Ascending aorta (tissue), 2 donors: ENCODE measurements at regions not wholly inside any gene's neighbourhood (a gene's known extent, or its start where the extent isn't known, plus 50 kb on each side); places are given as distances from the start of the nearest gene placed in this dataset.

ENCODE experiments used
- DNase-seq, 2 donors: peaks; one replicate each; pipeline ENCODE4 v3.0.0-alpha.2; 2019; ENCODE audit warnings: low spot score in 2 of 2
- H3K27ac ChIP-seq, 2 donors: fragments of 200-600 bp; sonication (generic); one replicate each; pipeline ENCODE4 v1.5.1; 2016 to 2017; ENCODE audit warnings: mild to moderate bottlenecking in 1 of 2
- H3K27me3 ChIP-seq: fragments of 200-600 bp; sonication (generic); one replicate; pipeline ENCODE4 v1.5.1; 2017
- H3K36me3 ChIP-seq, 2 donors: fragments of 200-600 bp; sonication (generic); one replicate each; pipeline ENCODE4 v1.5.1; 2016
- H3K4me1 ChIP-seq, 2 donors: fragments of 200-600 bp; sonication (generic); one replicate each; pipeline ENCODE4 v1.5.1; 2016 to 2017; ENCODE audit warnings: mild to moderate bottlenecking in 1 of 2
- H3K4me3 ChIP-seq, 2 donors: fragments of 200-600 bp; sonication (generic); one replicate each; pipeline ENCODE4 v1.5.1; 2016 to 2017; ENCODE audit warnings: mild to moderate bottlenecking in 1 of 2
- H3K9me3 ChIP-seq, 2 donors: fragments of 200-600 bp; sonication (generic); one replicate each; pipeline ENCODE4 v1.5.1; 2016
- CTCF ChIP-seq, 3 experiments: fragments of 200-600 bp in 2 of 3; fragments of 450-650 bp in 1 of 3; sonication (generic) in 2 of 3; IDR thresholded peaks; one replicate each; pipeline ENCODE4 v1.5.1; 2016 to 2019; ENCODE audit warnings: antibody characterized with exemption in 3 of 3, mild to moderate bottlenecking in 1 of 3, moderate library complexity in 1 of 3
- intact Hi-C: fragments of 100-400 bp; cut with DNase I; formaldehyde crosslinking; loops from one replicate; pipeline ENCODE4 v1.15.1; 2023

- Histone ChIP-seq H3K36me3 (no peaks in the 10 kb centered on the region), H3K4me1 (no peaks in the 10 kb centered on the region), H3K9me3 (no peaks in the 10 kb centered on the region), H3K27ac (no peak overlapping the region), H3K4me3 (no peak overlapping the region), H3K27me3 (no peaks in the 10 kb centered on the region)
- no peak for TF ChIP-seq CTCF (IDR thresholded peaks at IDR 0.05)
- DNase-seq = no peak
- intact Hi-C loops = no loop called here
These were observed 1141.6 kb downstream of the KCNT2 start for GRCh38 chr1:195466639-195467038.

GRCh38 chr1:195462646-195463045 lies 1145.6 kb downstream of the KCNT2 start:
- intact Hi-C loops = no loop called here
- Histone ChIP-seq H3K27me3 (no peaks in the 10 kb centered on the region), H3K27ac (no peak overlapping the region), H3K36me3 (no peaks in the 10 kb centered on the region), H3K4me3 (no peak overlapping the region), H3K4me1 (no peaks in the 10 kb centered on the region), H3K9me3 (no peaks in the 10 kb centered on the region)
- DNase-seq = no peak
- no peak for TF ChIP-seq CTCF (IDR thresholded peaks at IDR 0.05)

GRCh38 chr1:195462152-195462551 lies 1146.1 kb downstream of the KCNT2 start:
- intact Hi-C loops = no loop called here
- Histone ChIP-seq H3K27ac (no peak overlapping the region), H3K4me3 (no peak overlapping the region), H3K36me3 (no peaks in the 10 kb centered on the region), H3K9me3 (no peaks in the 10 kb centered on the region), H3K27me3 (no peaks in the 10 kb centered on the region), H3K4me1 (no peaks in the 10 kb centered on the region)
- TF ChIP-seq CTCF (IDR thresholded peaks at IDR 0.05) = no peak
- DNase-seq = no peak

- Histone ChIP-seq H3K27ac (no peak overlapping the region), H3K9me3 (no peaks in the 10 kb centered on the region), H3K36me3 (no peaks in the 10 kb centered on the region), H3K4me3 (no peak overlapping the region), H3K4me1 (no peaks in the 10 kb centered on the region), H3K27me3 (no peaks in the 10 kb centered on the region)
- intact Hi-C loops = no loop called here
- no peak for TF ChIP-seq CTCF (IDR thresholded peaks at IDR 0.05)
- DNase-seq = no peak
These were observed 1149.9 kb downstream of the KCNT2 start for GRCh38 chr1:195458365-195458764.

- intact Hi-C loops = no loop called here
- TF ChIP-seq CTCF (IDR thresholded peaks at IDR 0.05) = no peak
- no peaks in the 10 kb centered on the region for H3K4me1 ChIP-seq
- H3K27me3 ChIP-seq = no peaks in the 10 kb centered on the region
- no peak overlapping the region for H3K27ac ChIP-seq
- no peaks in the 10 kb centered on the region for H3K36me3 ChIP-seq
- H3K4me3 ChIP-seq = no peak overlapping the region
- no peak for DNase-seq
- H3K9me3 ChIP-seq = no peaks in the 10 kb centered on the region
These were observed 1157.4 kb downstream of the KCNT2 start for GRCh38 chr1:195450794-195451193.

GRCh38 chr1:195439661-195440060 lies 1168.6 kb downstream of the KCNT2 start:
- H3K4me3 ChIP-seq = no peak overlapping the region
- H3K36me3 ChIP-seq = no peaks in the 10 kb centered on the region
- DNase-seq = no peak
- no peak for TF ChIP-seq CTCF (IDR thresholded peaks at IDR 0.05)
- intact Hi-C loops = no loop called here
- no peaks in the 10 kb centered on the region for H3K27me3 ChIP-seq
- H3K9me3 ChIP-seq = no peaks in the 10 kb centered on the region
- H3K27ac ChIP-seq = no peak overlapping the region
- no peaks in the 10 kb centered on the region for H3K4me1 ChIP-seq
